ENCODE measurements at regions not wholly inside any gene's neighbourhood (a gene's known extent, or its start where the extent isn't known, plus 50 kb on each side); places are given as distances from the start of the nearest gene placed in this dataset.

- TF ChIP-seq EZH2 (IDR thresholded peaks at IDR 0.05; ENCODE audit: borderline replicate concordance, low read length) = no peak
- TF ChIP-seq CTCF (conservative IDR thresholded peaks at IDR 0.05 in 1 of 2, IDR thresholded peaks at IDR 0.05 in 1 of 2; ENCODE audit: extremely low read depth in 1 of 2, insufficient read depth in 1 of 2, low read depth in 1 of 2, low read length in 2 of 2) = no peak
These were observed 1035.6 kb downstream of the PCDH17 start for GRCh38 chr13:58667096-58667495.

All from mammary epithelial cell (primary cell).